Spleen (tissue), 11 donors: ENCODE measurements at regions not wholly inside any gene's neighbourhood (a gene's known extent, or its start where the extent isn't known, plus 50 kb on each side); places are given as distances from the start of the nearest gene placed in this dataset.

Experiments
- DNase-seq: peaks from one replicate; pipeline ENCODE4 v3.0.0-alpha.2; 2020
- H3K27ac ChIP-seq, 8 donors: fragments of 200-600 bp; sonication (generic) in 7 of 8; 1 replicate in 4 of 8; 2 replicates in 4 of 8; pipeline versions ENCODE4 v1.5.0 to v1.8.0; 2016 to 2021; ENCODE audit warnings: inconsistent platforms in 4 of 8, mild to moderate bottlenecking in 4 of 8, moderate library complexity in 1 of 8
- H3K27me3 ChIP-seq, 7 donors: fragments of 200-600 bp; sonication (generic) in 6 of 7; replicated peaks in 1 of 7; 1 replicate in 4 of 7; 2 replicates in 3 of 7; pipeline versions ENCODE4 v1.5.0 to v1.8.0; 2016 to 2021; ENCODE audit warnings: inconsistent platforms in 3 of 7, mild to moderate bottlenecking in 1 of 7
- H3K36me3 ChIP-seq, 6 donors: fragments of 200-600 bp; sonication (generic) in 5 of 6; 1 replicate in 4 of 6; 2 replicates in 2 of 6; pipeline versions ENCODE4 v1.5.0 to v1.8.0; 2016 to 2021; ENCODE audit warnings: inconsistent platforms in 2 of 6
- H3K4me1 ChIP-seq, 6 donors: fragments of 200-600 bp; sonication (generic) in 5 of 6; 1 replicate in 3 of 6; 2 replicates in 3 of 6; pipeline versions ENCODE4 v1.5.0 to v1.8.0; 2016 to 2021; ENCODE audit warnings: inconsistent platforms in 3 of 6
- H3K4me3 ChIP-seq, 8 donors: fragments of 200-600 bp; sonication (generic) in 7 of 8; 1 replicate in 4 of 8; 2 replicates in 4 of 8; pipeline versions ENCODE4 v1.5.0 to v1.8.0; 2016 to 2021; ENCODE audit warnings: inconsistent platforms in 4 of 8, mild to moderate bottlenecking in 4 of 8, moderate library complexity in 2 of 8
- H3K9me3 ChIP-seq, 8 donors: fragments of 200-600 bp; sonication (generic) in 7 of 8; 1 replicate in 4 of 8; 2 replicates in 4 of 8; pipeline versions ENCODE4 v1.5.0 to v1.8.0; 2016 to 2021; ENCODE audit warnings: inconsistent platforms in 4 of 8
- CTCF ChIP-seq, 11 experiments: fragments of 200-600 bp in 7 of 11; fragments of 450-650 bp in 4 of 11; sonication (generic) in 4 of 11; IDR thresholded peaks in 8 of 11; conservative IDR thresholded peaks in 3 of 11; 1 replicate in 7 of 11; 2 replicates in 4 of 11; pipeline versions ENCODE4 v1.4.0 to v1.8.0; 2016 to 2021; ENCODE audit warnings: antibody characterized with exemption in 11 of 11, inconsistent platforms in 4 of 11, mild to moderate bottlenecking in 1 of 11
- POLR2A ChIP-seq, 3 donors: fragments of 450-650 bp; IDR thresholded peaks; one replicate each; pipeline ENCODE4 v1.5.1; 2017; ENCODE audit warnings: antibody characterized with exemption in 3 of 3, mild to moderate bottlenecking in 1 of 3
- POLR2AphosphoS5 ChIP-seq, 3 donors: sonication (generic); formaldehyde crosslinking; IDR thresholded peaks; one replicate each; pipeline ENCODE4 v1.5.1; 2017; ENCODE audit warnings: antibody characterized with exemption in 3 of 3
- WGBS, 5 donors: extraction: QIAGEN DNeasy Blood & Tissue Kit in 3 of 5; methylation state at CpG; one replicate each; pipeline versions ENCODE4 v1.1.5 to v1.1.7; 2013 to 2018; 5-methylcytosine and 5-hydroxymethylcytosine counted together
- intact Hi-C: fragments of 100-400 bp; cut with DNase I; formaldehyde crosslinking; loops from one replicate; pipeline ENCODE4 v1.15.0; 2023; ENCODE audit warnings: low total_unique reads
- donor health status: healthy with polysubstance abuse.
- donor health status: DM: no; HTN: no; CAD: no; lungs with moderate emphysema.
- donor health status: DM: no; HTN: no; CAD: no.
- donor health status: Bipolar disorder and iron deficiency.
- donor health status: healthy.
- donor health status: DM: no; HTN: no; CAD: no.
- donor health status: DM: yes; HTN: yes; CAD: no.

GRCh38 chr6:170473801-170474200 is 79.3 kb downstream of the PSMB1 start:
- Histone ChIP-seq H3K4me1 (no peaks in the 10 kb centered on the region), H3K36me3 (no peaks in the 10 kb centered on the region), H3K4me3 (no peak overlapping the region), H3K27me3 (peaks cover 0 to 19% (median 0%) of the 10 kb centered on the region in 7 donors), H3K27ac (no peak overlapping the region), H3K9me3 (no peaks in the 10 kb centered on the region)
- DNase-seq: no peak
- WGBS, 5 donors: 89 to 94% (median 92%) methylated on average over 7 of the region's 7 CpGs
- no peak for TF ChIP-seq POLR2AphosphoS5 (IDR thresholded peaks at IDR 0.05)
- TF ChIP-seq CTCF (IDR thresholded peaks at IDR 0.05 in 8 of 11, conservative IDR thresholded peaks at IDR 0.05 in 3 of 11): no peak
- TF ChIP-seq POLR2A (IDR thresholded peaks at IDR 0.05): no peak
- intact Hi-C loops: no loop called here

DNA sequence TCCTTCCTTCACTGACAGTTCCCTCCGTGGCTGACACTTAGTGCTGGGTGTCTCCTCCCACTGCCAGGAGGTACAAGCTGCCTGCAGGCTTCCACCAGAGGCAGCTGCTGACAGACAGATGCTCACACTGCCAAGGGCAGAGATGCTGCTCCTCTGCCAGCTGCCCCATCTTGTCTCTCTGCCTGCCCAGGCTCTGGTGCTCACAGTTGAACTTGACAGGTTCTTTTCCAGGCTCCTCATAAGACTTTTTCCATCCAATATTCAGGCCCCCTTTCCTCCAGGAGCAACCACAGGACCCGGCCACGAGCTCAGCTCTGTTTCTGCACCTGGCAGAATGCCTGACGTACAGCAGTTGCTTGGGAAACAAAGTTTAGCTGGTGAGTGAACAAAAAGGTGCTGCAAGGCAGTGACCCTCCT is 79.8 kb downstream of the PSMB1 start:
- TF ChIP-seq CTCF (IDR thresholded peaks at IDR 0.05 in 8 of 11, conservative IDR thresholded peaks at IDR 0.05 in 3 of 11) (no peak), POLR2AphosphoS5 (IDR thresholded peaks at IDR 0.05) (no peak), POLR2A (IDR thresholded peaks at IDR 0.05) (no peak)
- Histone ChIP-seq H3K27me3 (peaks cover 0 to 19% (median 0%) of the 10 kb centered on the region in 7 donors), H3K4me1 (no peaks in the 10 kb centered on the region), H3K9me3 (peaks cover 0 to under 1% (median 0%) of the 10 kb centered on the region in 8 donors), H3K27ac (no peak overlapping the region), H3K36me3 (no peaks in the 10 kb centered on the region), H3K4me3 (no peak overlapping the region)
- DNase-seq: no peak
- intact Hi-C loops: no loop called here
- WGBS, 5 donors: 34 to 56% (median 53%) methylated on average over 4 of the region's 4 CpGs

DNA sequence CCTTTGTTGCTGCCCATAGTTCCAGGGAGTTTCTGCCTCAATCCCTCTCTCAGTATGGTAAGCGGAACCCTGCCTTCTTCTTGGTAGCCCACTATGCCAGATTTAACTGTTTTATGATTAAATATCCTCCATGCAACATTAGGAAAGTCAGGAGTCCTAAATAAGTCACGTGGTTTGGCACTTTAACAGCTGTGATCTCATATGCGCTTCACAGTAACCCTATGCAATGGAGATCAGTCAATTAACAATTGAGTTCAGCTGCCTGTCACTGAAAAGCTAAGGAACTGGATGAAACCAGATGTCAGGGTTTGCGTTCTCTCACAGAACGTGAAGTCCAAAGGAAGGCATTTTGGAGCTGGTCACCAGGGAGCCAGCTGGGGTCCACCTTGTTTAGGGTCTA is 81.6 kb downstream of the PSMB1 start:
- intact Hi-C loops: no loop called here
- H3K4me1 ChIP-seq: no peaks in the 10 kb centered on the region
- peaks cover 0 to 19% (median 0%) of the 10 kb centered on the region in 7 donors for H3K27me3 ChIP-seq
- H3K4me3 ChIP-seq: no peak overlapping the region
- DNase-seq: no peak
- 74 to 83% (median 80%) methylated on average over 5 of the region's 5 CpGs for WGBS, 5 donors
- peaks cover 0 to 8% (median 0%) of the 10 kb centered on the region in 8 donors for H3K9me3 ChIP-seq
- H3K36me3 ChIP-seq: no peaks in the 10 kb centered on the region
- no peak overlapping the region for H3K27ac ChIP-seq
- no peak for TF ChIP-seq CTCF (IDR thresholded peaks at IDR 0.05 in 8 of 11, conservative IDR thresholded peaks at IDR 0.05 in 3 of 11)
- no peak for TF ChIP-seq POLR2AphosphoS5 (IDR thresholded peaks at IDR 0.05)
- TF ChIP-seq POLR2A (IDR thresholded peaks at IDR 0.05): no peak

DNA sequence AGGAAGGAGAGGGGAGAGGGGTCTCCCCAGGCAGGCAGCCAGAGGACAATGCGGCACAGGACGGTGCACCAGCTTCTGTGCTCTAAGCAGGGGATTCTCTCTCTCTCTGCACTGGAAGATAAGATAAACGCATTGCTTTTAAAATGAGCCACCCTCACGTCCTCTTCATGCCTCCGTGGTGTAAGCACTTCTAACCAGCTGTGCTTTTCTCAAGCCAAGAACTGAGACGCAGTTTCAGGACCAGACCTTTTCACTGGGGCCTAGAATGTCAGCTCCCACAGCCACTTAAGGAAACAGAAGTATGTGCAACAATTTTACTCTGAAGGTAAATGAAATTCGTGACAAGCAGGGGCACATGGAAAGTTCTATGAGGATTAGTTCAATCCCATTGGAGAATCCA is 82.4 kb downstream of the PSMB1 start:
- H3K27ac ChIP-seq: no peak overlapping the region
- no peak overlapping the region for H3K4me3 ChIP-seq
- 55 to 79% (median 66%) methylated on average over 7 of the region's 7 CpGs for WGBS, 5 donors
- peaks cover 0 to 19% (median 0%) of the 10 kb centered on the region in 7 donors for H3K27me3 ChIP-seq
- no peaks in the 10 kb centered on the region for H3K4me1 ChIP-seq
- TF ChIP-seq CTCF (IDR thresholded peaks at IDR 0.05 in 8 of 11, conservative IDR thresholded peaks at IDR 0.05 in 3 of 11) (no peak), POLR2A (IDR thresholded peaks at IDR 0.05) (no peak), POLR2AphosphoS5 (IDR thresholded peaks at IDR 0.05) (no peak)
- peaks cover 0 to 10% (median 0%) of the 10 kb centered on the region in 8 donors for H3K9me3 ChIP-seq
- DNase-seq: no peak
- H3K36me3 ChIP-seq: no peaks in the 10 kb centered on the region
- intact Hi-C loops: no loop called here
